A549 (cell line): ENCODE measurements at regions not wholly inside any gene's neighbourhood (a gene's known extent, or its start where the extent isn't known, plus 50 kb on each side); places are given as distances from the start of the nearest gene placed in this dataset.
"Not testable (repeated sequence)": the region's sequence is repeated elsewhere in the genome, so short reads cannot be mapped to it uniquely, and the experiment has no call there.

Experiments used
- CHD2 ChIP-seq: fragments of 150-350 bp; IDR thresholded peaks from 2 replicates; pipeline ENCODE4 v1.6.1; 2014; ENCODE audit warnings: low read length; ENCODE audit not compliant: partially characterized antibody
- EP300 ChIP-seq, 2 experiments: fragments of >200 bp; sonication (Bioruptor Twin); formaldehyde crosslinking; IDR thresholded peaks; 2 replicates in 1 of 2; 3 replicates in 1 of 2; pipeline ENCODE4 v1.6.1; 2016 to 2017
- JUNB ChIP-seq: fragments of >200 bp; sonication (Bioruptor Twin); formaldehyde crosslinking; IDR thresholded peaks from 2 replicates; pipeline ENCODE4 v1.6.1; 2016
- KDM5A ChIP-seq: fragments of 200-600 bp; sonication (generic); IDR thresholded peaks from 2 replicates; pipeline ENCODE4 v1.6.1; 2016; ENCODE audit warnings: antibody characterized with exemption, mild to moderate bottlenecking
- MAFK ChIP-seq: fragments of 450-650 bp; IDR thresholded peaks from 2 replicates; pipeline ENCODE4 v1.6.1; 2014; ENCODE audit not compliant: partially characterized antibody
- MYC ChIP-seq: IDR thresholded peaks from 2 replicates; pipeline ENCODE4 v1.6.1; 2012; ENCODE audit warnings: mild to moderate bottlenecking, inconsistent platforms, low read length, improper control_type of control experiment, borderline replicate concordance
- PHF8 ChIP-seq: fragments of 200-600 bp; sonication (generic); IDR thresholded peaks from 2 replicates; pipeline ENCODE4 v1.6.1; 2016; ENCODE audit warnings: low read depth, mild to moderate bottlenecking, antibody characterized with exemption, moderate library complexity, borderline replicate concordance
- POLR2A ChIP-seq: IDR thresholded peaks from 2 replicates; pipeline ENCODE4 v1.6.1; 2012; ENCODE audit warnings: mild to moderate bottlenecking, low read length
- RAD21 ChIP-seq, 2 experiments: fragments of >200 bp in 1 of 2; sonication (Bioruptor Twin) in 1 of 2; formaldehyde crosslinking in 1 of 2; IDR thresholded peaks in 1 of 2; conservative IDR thresholded peaks in 1 of 2; 2 replicates in 1 of 2; 3 replicates in 1 of 2; pipeline ENCODE4 v1.6.1; 2012 to 2018; ENCODE audit warnings: inconsistent platforms in 1 of 2
- SMC3 ChIP-seq: fragments of >200 bp; sonication (Bioruptor Twin); formaldehyde crosslinking; IDR thresholded peaks from 3 replicates; pipeline ENCODE4 v1.6.1; 2018; ENCODE audit warnings: inconsistent platforms
- TF ChIP-seq, protein P1 (sequence below): fragments of >200 bp; sonication (Bioruptor Twin); formaldehyde crosslinking; IDR thresholded peaks from 3 replicates; pipeline ENCODE4 v1.5.1; 2016
- TF ChIP-seq, protein P2 (sequence below): fragments of 200-600 bp; sonication (generic); IDR thresholded peaks from 2 replicates; pipeline ENCODE4 v1.6.1; 2016; ENCODE audit warnings: antibody characterized with exemption, mild to moderate bottlenecking, moderate library complexity
- TF ChIP-seq, protein P3 (sequence below): IDR thresholded peaks from 2 replicates; pipeline ENCODE4 v1.6.1; 2012

DNA sequence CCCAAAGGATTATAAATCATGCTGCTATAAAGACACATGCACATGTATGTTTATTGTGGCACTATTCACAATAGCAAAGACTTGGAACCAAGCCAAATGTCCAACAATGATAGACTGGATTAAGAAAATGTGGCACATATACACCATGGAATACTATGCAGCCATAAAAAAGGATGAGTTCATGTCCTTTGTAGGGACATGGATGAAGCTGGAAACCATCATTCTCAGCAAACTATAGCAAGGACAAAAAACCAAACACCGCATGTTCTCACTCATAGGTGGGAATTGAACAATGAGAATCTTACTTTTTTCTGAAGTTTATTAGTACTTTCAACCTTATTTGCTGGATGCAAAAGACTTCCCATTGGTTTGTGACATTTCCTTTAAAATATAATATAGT, 101.0 kb upstream of the TBX18 start:
- TF ChIP-seq CHD2; MYC; POLR2A; SMC3; EP300 (IDR thresholded peaks at IDR 0.05); MAFK; JUNB; RAD21 (conservative IDR thresholded peaks at IDR 0.05 in 1 of 2, IDR thresholded peaks at IDR 0.05 in 1 of 2); PHF8; KDM5A: not testable (repeated sequence)
- TF ChIP-seq, protein P1, sequence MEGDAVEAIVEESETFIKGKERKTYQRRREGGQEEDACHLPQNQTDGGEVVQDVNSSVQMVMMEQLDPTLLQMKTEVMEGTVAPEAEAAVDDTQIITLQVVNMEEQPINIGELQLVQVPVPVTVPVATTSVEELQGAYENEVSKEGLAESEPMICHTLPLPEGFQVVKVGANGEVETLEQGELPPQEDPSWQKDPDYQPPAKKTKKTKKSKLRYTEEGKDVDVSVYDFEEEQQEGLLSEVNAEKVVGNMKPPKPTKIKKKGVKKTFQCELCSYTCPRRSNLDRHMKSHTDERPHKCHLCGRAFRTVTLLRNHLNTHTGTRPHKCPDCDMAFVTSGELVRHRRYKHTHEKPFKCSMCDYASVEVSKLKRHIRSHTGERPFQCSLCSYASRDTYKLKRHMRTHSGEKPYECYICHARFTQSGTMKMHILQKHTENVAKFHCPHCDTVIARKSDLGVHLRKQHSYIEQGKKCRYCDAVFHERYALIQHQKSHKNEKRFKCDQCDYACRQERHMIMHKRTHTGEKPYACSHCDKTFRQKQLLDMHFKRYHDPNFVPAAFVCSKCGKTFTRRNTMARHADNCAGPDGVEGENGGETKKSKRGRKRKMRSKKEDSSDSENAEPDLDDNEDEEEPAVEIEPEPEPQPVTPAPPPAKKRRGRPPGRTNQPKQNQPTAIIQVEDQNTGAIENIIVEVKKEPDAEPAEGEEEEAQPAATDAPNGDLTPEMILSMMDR: not testable (repeated sequence)
- TF ChIP-seq, protein P2, sequence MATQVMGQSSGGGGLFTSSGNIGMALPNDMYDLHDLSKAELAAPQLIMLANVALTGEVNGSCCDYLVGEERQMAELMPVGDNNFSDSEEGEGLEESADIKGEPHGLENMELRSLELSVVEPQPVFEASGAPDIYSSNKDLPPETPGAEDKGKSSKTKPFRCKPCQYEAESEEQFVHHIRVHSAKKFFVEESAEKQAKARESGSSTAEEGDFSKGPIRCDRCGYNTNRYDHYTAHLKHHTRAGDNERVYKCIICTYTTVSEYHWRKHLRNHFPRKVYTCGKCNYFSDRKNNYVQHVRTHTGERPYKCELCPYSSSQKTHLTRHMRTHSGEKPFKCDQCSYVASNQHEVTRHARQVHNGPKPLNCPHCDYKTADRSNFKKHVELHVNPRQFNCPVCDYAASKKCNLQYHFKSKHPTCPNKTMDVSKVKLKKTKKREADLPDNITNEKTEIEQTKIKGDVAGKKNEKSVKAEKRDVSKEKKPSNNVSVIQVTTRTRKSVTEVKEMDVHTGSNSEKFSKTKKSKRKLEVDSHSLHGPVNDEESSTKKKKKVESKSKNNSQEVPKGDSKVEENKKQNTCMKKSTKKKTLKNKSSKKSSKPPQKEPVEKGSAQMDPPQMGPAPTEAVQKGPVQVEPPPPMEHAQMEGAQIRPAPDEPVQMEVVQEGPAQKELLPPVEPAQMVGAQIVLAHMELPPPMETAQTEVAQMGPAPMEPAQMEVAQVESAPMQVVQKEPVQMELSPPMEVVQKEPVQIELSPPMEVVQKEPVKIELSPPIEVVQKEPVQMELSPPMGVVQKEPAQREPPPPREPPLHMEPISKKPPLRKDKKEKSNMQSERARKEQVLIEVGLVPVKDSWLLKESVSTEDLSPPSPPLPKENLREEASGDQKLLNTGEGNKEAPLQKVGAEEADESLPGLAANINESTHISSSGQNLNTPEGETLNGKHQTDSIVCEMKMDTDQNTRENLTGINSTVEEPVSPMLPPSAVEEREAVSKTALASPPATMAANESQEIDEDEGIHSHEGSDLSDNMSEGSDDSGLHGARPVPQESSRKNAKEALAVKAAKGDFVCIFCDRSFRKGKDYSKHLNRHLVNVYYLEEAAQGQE: not testable (repeated sequence)
- TF ChIP-seq, protein P3, sequence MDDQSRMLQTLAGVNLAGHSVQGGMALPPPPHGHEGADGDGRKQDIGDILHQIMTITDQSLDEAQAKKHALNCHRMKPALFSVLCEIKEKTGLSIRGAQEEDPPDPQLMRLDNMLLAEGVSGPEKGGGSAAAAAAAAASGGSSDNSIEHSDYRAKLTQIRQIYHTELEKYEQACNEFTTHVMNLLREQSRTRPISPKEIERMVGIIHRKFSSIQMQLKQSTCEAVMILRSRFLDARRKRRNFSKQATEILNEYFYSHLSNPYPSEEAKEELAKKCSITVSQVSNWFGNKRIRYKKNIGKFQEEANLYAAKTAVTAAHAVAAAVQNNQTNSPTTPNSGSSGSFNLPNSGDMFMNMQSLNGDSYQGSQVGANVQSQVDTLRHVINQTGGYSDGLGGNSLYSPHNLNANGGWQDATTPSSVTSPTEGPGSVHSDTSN: not testable (repeated sequence)
